HG03135 (cell line): ENCODE measurements at regions not wholly inside any gene's neighbourhood (a gene's known extent, or its start where the extent isn't known, plus 50 kb on each side); places are given as distances from the start of the nearest gene placed in this dataset.

ENCODE experiments used
- ATAC-seq: cut with Tn5 transposase; IDR thresholded peaks from one replicate; pipeline ENCODE4 v1.9.1; 2021; ENCODE audit warnings: mild to moderate bottlenecking, moderate library complexity; ENCODE audit not compliant: unreplicated experiment

GRCh38 chr6:62345446-62345845, 59.4 kb upstream of the KHDRBS2 start:
- no peak for ATAC-seq

GRCh38 chr6:62344850-62345249, 58.8 kb upstream of the KHDRBS2 start:
- no peak for ATAC-seq

DNA sequence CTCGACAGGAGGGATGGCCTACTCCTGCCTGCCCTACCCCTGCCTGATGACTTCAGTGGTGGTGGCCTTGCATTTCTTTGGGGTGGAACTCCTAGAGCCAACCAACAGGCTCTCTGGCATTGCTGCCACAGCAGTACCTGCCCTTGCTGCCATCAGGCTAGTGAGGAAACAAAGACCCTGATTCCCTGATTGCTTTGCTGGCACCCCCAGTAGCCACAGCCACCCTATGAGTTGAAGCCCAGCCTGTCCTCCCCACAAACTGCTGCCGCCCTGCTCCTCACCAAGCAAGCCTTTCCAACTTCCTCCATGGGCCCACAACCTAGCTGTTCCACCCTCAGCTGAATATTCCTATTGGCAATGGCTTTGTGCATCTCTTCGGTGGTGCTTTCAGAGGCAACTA, 52.5 kb upstream of the KHDRBS2 start:
- ATAC-seq, result no peak
